ENCODE measurements at regions not wholly inside any gene's neighbourhood (a gene's known extent, or its start where the extent isn't known, plus 50 kb on each side); places are given as distances from the start of the nearest gene placed in this dataset.

- H3K4me2 ChIP-seq: no peak overlapping the region
- WGBS (ENCODE audit: low lambda C conversion rate, missing lambda C conversion rate): 78% methylated on average over 2 of the region's 2 CpGs
- H3K4me3 ChIP-seq: no peak overlapping the region
- H2AFZ ChIP-seq: no peak overlapping the region
- H3K4me1 ChIP-seq (ENCODE audit: insufficient read depth): no peaks in the 10 kb centered on the region
- H3K79me2 ChIP-seq: no peaks in the 10 kb centered on the region
- H4K20me1 ChIP-seq (ENCODE audit: insufficient read depth, poor library complexity, severe bottlenecking): no peaks in the 10 kb centered on the region
- no peak overlapping the region for H3K27ac ChIP-seq
- no peaks in the 10 kb centered on the region for H3K27me3 ChIP-seq
- no peaks in the 10 kb centered on the region for H3K36me3 ChIP-seq (replicated peaks; ENCODE audit: insufficient read depth, low read depth)
- H3K9me3 ChIP-seq (ENCODE audit: low read depth): no peaks in the 10 kb centered on the region
- no peaks in the 10 kb centered on the region for H3K9me2 ChIP-seq (replicated peaks; ENCODE audit: insufficient read depth)
- TF ChIP-seq, protein P1, sequence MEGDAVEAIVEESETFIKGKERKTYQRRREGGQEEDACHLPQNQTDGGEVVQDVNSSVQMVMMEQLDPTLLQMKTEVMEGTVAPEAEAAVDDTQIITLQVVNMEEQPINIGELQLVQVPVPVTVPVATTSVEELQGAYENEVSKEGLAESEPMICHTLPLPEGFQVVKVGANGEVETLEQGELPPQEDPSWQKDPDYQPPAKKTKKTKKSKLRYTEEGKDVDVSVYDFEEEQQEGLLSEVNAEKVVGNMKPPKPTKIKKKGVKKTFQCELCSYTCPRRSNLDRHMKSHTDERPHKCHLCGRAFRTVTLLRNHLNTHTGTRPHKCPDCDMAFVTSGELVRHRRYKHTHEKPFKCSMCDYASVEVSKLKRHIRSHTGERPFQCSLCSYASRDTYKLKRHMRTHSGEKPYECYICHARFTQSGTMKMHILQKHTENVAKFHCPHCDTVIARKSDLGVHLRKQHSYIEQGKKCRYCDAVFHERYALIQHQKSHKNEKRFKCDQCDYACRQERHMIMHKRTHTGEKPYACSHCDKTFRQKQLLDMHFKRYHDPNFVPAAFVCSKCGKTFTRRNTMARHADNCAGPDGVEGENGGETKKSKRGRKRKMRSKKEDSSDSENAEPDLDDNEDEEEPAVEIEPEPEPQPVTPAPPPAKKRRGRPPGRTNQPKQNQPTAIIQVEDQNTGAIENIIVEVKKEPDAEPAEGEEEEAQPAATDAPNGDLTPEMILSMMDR (IDR thresholded peaks at IDR 0.05; ENCODE audit: poor library complexity): no peak
- no peak for DNase-seq (ENCODE audit: low spot score)
These were observed 1075.0 kb upstream of the ADGRB3 start for GRCh38 chr6:67560068-67560467.

DNA sequence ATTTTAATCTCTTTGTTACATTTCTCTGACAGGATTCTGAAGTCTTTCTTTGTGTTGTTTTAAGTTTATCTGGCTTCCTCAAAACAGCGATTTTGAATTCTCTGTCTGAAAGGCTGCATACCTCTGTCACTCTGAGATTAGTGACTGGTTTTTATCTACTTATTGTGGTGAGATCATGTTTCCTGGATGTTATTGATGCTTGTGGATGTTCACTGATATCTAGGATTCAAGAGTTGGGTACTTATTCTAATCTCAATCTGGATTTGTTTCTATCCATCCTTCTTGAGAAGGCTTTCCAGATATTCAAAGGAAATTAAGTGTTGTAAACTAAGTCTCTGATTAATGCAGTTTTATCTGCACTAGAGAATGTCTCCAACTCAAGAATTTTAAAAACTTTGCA is 1076.1 kb upstream of the ADGRB3 start:
- Histone ChIP-seq H3K4me2 (no peak overlapping the region), H3K9me3 (ENCODE audit: low read depth) (no peaks in the 10 kb centered on the region), H4K20me1 (ENCODE audit: insufficient read depth, poor library complexity, severe bottlenecking) (no peaks in the 10 kb centered on the region), H3K79me2 (no peaks in the 10 kb centered on the region), H3K9me2 (replicated peaks; ENCODE audit: insufficient read depth) (no peaks in the 10 kb centered on the region), H3K27me3 (no peaks in the 10 kb centered on the region), H3K4me1 (ENCODE audit: insufficient read depth) (no peaks in the 10 kb centered on the region), H3K36me3 (replicated peaks; ENCODE audit: insufficient read depth, low read depth) (no peaks in the 10 kb centered on the region), H3K4me3 (no peak overlapping the region), H3K27ac (no peak overlapping the region), H2AFZ (no peak overlapping the region)
- DNase-seq (ENCODE audit: low spot score): no peak
- WGBS (ENCODE audit: low lambda C conversion rate, missing lambda C conversion rate): 66% methylated on average over 1 of the region's 1 CpG
- TF ChIP-seq EZH2phosphoT487 (IDR thresholded peaks at IDR 0.05; ENCODE audit: low read depth, severe bottlenecking, unreplicated experiment): no peak
- no peak for TF ChIP-seq EZH2 (IDR thresholded peaks at IDR 0.05; ENCODE audit: borderline replicate concordance)
- TF ChIP-seq, protein P1 (IDR thresholded peaks at IDR 0.05; ENCODE audit: poor library complexity): no peak

DNA sequence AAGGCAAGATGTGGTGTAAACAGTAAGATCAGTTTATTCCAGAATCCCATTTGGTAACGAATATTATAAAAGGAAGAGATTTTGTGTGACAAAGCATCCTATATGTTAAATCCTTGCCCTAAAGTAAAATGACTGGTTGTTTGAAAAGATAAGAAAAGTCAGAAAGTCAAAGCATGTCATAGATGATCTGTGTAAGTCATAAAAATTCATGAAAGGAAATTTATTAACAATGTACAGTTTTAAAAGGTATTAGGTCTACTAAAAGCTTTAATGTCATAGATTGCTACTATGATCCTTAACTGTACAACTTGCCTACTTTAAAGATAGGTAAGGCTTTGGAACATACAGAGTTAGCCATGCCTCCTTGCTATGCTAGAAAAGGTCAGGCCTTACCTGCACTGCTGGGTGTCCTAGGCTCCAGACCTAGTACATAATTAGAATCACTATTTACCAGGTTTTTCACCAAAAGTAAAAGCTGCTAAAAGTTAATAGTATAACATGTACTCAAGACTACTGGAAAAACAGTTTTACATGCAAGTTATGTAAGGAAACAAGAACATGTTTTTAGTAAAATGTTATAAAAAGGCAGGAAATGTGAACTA is 1090.1 kb upstream of the ADGRB3 start:
- 91% methylated on average over 1 of the region's 1 CpG for WGBS (ENCODE audit: low lambda C conversion rate, missing lambda C conversion rate)

More for the DNA sequence above, 1090.1 kb upstream of the ADGRB3 start:
- Histone ChIP-seq H3K27me3 (no peaks in the 10 kb centered on the region), H3K4me2 (no peak overlapping the region), H3K79me2 (no peaks in the 10 kb centered on the region), H2AFZ (no peak overlapping the region), H3K9me3 (ENCODE audit: low read depth) (no peaks in the 10 kb centered on the region), H3K27ac (no peak overlapping the region), H3K36me3 (replicated peaks; ENCODE audit: insufficient read depth, low read depth) (no peaks in the 10 kb centered on the region), H3K4me3 (no peak overlapping the region), H3K9me2 (replicated peaks; ENCODE audit: insufficient read depth) (no peaks in the 10 kb centered on the region), H3K4me1 (ENCODE audit: insufficient read depth) (no peaks in the 10 kb centered on the region), H4K20me1 (ENCODE audit: insufficient read depth, poor library complexity, severe bottlenecking) (no peaks in the 10 kb centered on the region)
- DNase-seq (ENCODE audit: low spot score): no peak
- no peak for TF ChIP-seq EZH2 (IDR thresholded peaks at IDR 0.05; ENCODE audit: borderline replicate concordance)
- TF ChIP-seq, protein P1 (IDR thresholded peaks at IDR 0.05; ENCODE audit: poor library complexity): no peak
- TF ChIP-seq EZH2phosphoT487 (IDR thresholded peaks at IDR 0.05; ENCODE audit: low read depth, severe bottlenecking, unreplicated experiment): no peak

Data from hepatocyte (in vitro differentiated cells).